Calu3 (cell line): ENCODE measurements at regions not wholly inside any gene's neighbourhood (a gene's known extent, or its start where the extent isn't known, plus 50 kb on each side); places are given as distances from the start of the nearest gene placed in this dataset.

ENCODE experiments used
- BruUV-seq: library from RNA; stranded (reverse); fragments of 400-500 nt; replicated peaks from 2 replicates; lab custom pipeline; 2021; lab: Mats Ljungman, UMichigan
- CTCF ChIA-PET: fragments of 300-600 bp; sonication (Branson Sonifier 250); formaldehyde crosslinking; loops from one replicate; lab custom pipeline; 2022; ENCODE audit warnings: antibody characterized with exemption; lab: Charles Lee
- DNase-seq: peaks from one replicate; pipeline ENCODE4 v3.0.0; 2022
- H3K27ac Mint-ChIP-seq: one replicate; pipeline ENCODE4 v1.8.0; 2022; ENCODE audit warnings: mixed read lengths; ENCODE audit not compliant: unreplicated experiment
- H3K27me3 Mint-ChIP-seq: one replicate; pipeline ENCODE4 v1.8.0; 2022; ENCODE audit warnings: mixed read lengths; ENCODE audit not compliant: unreplicated experiment
- H3K36me3 Mint-ChIP-seq: one replicate; pipeline ENCODE4 v1.8.0; 2022; ENCODE audit warnings: mild to moderate bottlenecking, moderate library complexity, mixed read lengths; ENCODE audit not compliant: insufficient read depth, unreplicated experiment
- H3K4me1 Mint-ChIP-seq: one replicate; pipeline ENCODE4 v1.8.0; 2022; ENCODE audit warnings: mild to moderate bottlenecking, low read depth, mixed read lengths; ENCODE audit not compliant: unreplicated experiment
- H3K4me3 Mint-ChIP-seq: one replicate; pipeline ENCODE4 v1.8.0; 2022; ENCODE audit warnings: mild to moderate bottlenecking, low read depth, moderate library complexity, mixed read lengths; ENCODE audit not compliant: unreplicated experiment
- H3K9me3 Mint-ChIP-seq: one replicate; pipeline ENCODE4 v1.8.0; 2022; ENCODE audit warnings: low read depth, mixed read lengths; ENCODE audit not compliant: unreplicated experiment
- CTCF ChIP-seq: fragments of 200-600 bp; IDR thresholded peaks from one replicate; pipeline ENCODE4 v1.8.0; 2022; ENCODE audit warnings: antibody characterized with exemption; ENCODE audit not compliant: unreplicated experiment
- intact Hi-C: fragments of 100-400 bp; cut with micrococcal nuclease; formaldehyde crosslinking; loops from one replicate; pipeline ENCODE4 v1.10.0; 2022; ENCODE audit not compliant: unreplicated experiment

- Mint-ChIP-seq H3K27me3 (no peaks in the 10 kb centered on the region), H3K4me1 (no peaks in the 10 kb centered on the region), H3K4me3 (no peak overlapping the region), H3K27ac (no peak overlapping the region), H3K9me3 (no peaks in the 10 kb centered on the region), H3K36me3 (no peaks in the 10 kb centered on the region)
- no TSS peak for BruUV-seq
- TF ChIP-seq CTCF = no peak
- intact Hi-C loops = no loop called here
- no peak for DNase-seq
- CTCF ChIA-PET = no interaction called here
Observed at GRCh38 chrX:11996810-11997209, 141.5 kb upstream of the FRMPD4 start.

GRCh38 chrX:11998944-11999343, 139.3 kb upstream of the FRMPD4 start:
- Mint-ChIP-seq H3K9me3 (no peaks in the 10 kb centered on the region), H3K36me3 (no peaks in the 10 kb centered on the region), H3K4me3 (no peak overlapping the region), H3K27me3 (no peaks in the 10 kb centered on the region), H3K4me1 (peaks cover 8% of the 10 kb centered on the region), H3K27ac (no peak overlapping the region)
- DNase-seq = no peak
- CTCF ChIA-PET = no interaction called here
- no TSS peak for BruUV-seq
- no peak for TF ChIP-seq CTCF
- intact Hi-C loops = no loop called here

GRCh38 chrX:12002876-12003275, 135.4 kb upstream of the FRMPD4 start:
- intact Hi-C loops = no loop called here
- DNase-seq = no peak
- CTCF ChIA-PET = no interaction called here
- no TSS peak for BruUV-seq
- Mint-ChIP-seq H3K36me3 (no peaks in the 10 kb centered on the region), H3K4me1 (peaks cover 17% of the 10 kb centered on the region), H3K27ac (no peak overlapping the region), H3K27me3 (no peaks in the 10 kb centered on the region), H3K9me3 (no peaks in the 10 kb centered on the region), H3K4me3 (no peak overlapping the region)
- TF ChIP-seq CTCF = no peak

- DNase-seq = peak; percentile 56
- H3K27me3 Mint-ChIP-seq = no peaks in the 10 kb centered on the region
- no TSS peak for BruUV-seq
- CTCF ChIA-PET = no interaction called here
- no peak for TF ChIP-seq CTCF
- H3K4me3 Mint-ChIP-seq = no peak overlapping the region
- peaks cover 49% of the 10 kb centered on the region for H3K4me1 Mint-ChIP-seq
- H3K27ac Mint-ChIP-seq = peak overlapping the region; percentile 6
- no peaks in the 10 kb centered on the region for H3K9me3 Mint-ChIP-seq
- intact Hi-C loops = loop anchor here (5.0 kb wide), 1 partner anchor 41 kb away; no protein-coding TSS in a partner anchor
- peaks cover 5% of the 10 kb centered on the region for H3K36me3 Mint-ChIP-seq
Observed at GRCh38 chrX:12007881-12008280, 130.4 kb upstream of the FRMPD4 start.

- Mint-ChIP-seq H3K4me1 (peaks cover 58% of the 10 kb centered on the region), H3K36me3 (peaks cover 5% of the 10 kb centered on the region), H3K4me3 (no peak overlapping the region), H3K27ac (no peak overlapping the region), H3K27me3 (no peaks in the 10 kb centered on the region), H3K9me3 (no peaks in the 10 kb centered on the region)
- TF ChIP-seq CTCF = no peak
- DNase-seq = no peak
- intact Hi-C loops = no loop called here
- no TSS peak for BruUV-seq
- CTCF ChIA-PET = no interaction called here
Observed at GRCh38 chrX:12010436-12010835, 127.8 kb upstream of the FRMPD4 start.
